HG02973 (cell line): ENCODE measurements at regions not wholly inside any gene's neighbourhood (a gene's known extent, or its start where the extent isn't known, plus 50 kb on each side); places are given as distances from the start of the nearest gene placed in this dataset.
"Not testable (repeated sequence)": the region's sequence is repeated elsewhere in the genome, so short reads cannot be mapped to it uniquely, and the experiment has no call there.

Experiments used
- ATAC-seq: cut with Tn5 transposase; IDR thresholded peaks from one replicate; pipeline ENCODE4 v1.9.1; 2021; ENCODE audit warnings: moderate library complexity; ENCODE audit not compliant: unreplicated experiment

DNA sequence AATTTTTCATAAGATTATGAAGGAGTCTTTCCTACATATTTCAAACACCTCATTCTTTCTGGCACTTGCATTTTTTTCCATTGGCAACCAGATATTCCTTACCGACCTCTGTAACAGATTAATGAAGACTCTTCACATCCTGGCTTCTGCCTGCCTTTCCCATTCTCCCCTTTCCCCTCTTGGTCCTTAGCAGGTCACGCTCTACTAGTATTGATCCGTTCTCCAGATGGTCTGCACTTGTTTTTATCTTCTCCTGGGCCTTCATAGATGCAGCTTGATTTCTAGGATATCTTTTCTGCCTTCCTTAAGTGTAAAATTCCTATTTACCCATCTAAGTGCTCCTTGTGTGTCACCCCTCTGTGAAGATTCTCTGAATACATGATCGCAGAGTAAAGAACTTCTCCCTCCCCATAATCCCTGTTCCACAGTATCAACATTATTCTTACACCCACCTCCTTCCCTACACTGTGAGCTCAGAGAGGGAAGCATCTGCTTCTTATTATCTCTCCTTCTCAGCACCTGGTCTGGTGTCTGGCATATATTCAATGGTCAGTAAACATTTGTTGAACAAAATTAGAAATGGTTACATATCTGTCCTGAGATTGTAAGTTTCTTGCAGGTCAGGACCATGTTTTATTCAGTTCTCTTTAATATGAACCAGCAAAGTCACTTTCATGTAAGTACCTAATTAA is 654.2 kb downstream of the REEP3 start:
- ATAC-seq: no peak

DNA sequence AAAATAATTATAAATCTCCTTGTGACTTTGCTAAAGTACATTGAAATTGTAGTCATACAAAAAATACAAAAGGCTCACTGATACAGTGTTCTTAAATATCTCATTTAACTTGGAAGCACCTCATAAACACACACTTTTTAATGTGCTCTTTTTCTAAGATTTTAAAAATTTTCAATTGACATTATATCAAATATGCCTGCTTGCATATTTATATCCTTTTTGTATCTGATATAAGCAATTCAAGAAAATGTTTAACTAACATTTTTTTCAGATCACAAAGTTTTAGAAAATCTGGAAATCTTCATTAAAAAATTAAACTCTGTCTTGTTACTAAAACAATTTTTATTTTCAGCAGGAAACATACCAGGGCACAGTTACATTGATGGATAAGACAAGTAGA is 661.5 kb downstream of the REEP3 start:
- ATAC-seq: no peak

DNA sequence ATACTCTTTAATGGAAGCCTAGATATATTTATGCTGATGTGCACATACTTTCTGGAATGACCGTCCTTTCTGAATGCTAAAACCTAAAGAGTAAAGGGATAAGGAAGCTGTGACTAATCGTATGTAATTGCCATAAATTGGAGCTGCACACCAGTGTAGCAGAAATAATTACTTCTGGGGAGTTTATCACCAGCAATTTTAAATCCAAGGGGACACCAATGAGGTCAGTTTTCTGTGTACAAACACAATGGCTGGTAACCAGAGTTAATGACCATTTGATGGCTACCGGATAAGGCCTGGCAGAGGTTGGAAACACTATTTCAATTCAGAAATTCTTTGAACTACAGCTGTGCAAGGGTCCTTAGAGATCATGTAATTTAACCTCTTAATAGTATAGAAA is 670.1 kb downstream of the REEP3 start:
- no peak for ATAC-seq

DNA sequence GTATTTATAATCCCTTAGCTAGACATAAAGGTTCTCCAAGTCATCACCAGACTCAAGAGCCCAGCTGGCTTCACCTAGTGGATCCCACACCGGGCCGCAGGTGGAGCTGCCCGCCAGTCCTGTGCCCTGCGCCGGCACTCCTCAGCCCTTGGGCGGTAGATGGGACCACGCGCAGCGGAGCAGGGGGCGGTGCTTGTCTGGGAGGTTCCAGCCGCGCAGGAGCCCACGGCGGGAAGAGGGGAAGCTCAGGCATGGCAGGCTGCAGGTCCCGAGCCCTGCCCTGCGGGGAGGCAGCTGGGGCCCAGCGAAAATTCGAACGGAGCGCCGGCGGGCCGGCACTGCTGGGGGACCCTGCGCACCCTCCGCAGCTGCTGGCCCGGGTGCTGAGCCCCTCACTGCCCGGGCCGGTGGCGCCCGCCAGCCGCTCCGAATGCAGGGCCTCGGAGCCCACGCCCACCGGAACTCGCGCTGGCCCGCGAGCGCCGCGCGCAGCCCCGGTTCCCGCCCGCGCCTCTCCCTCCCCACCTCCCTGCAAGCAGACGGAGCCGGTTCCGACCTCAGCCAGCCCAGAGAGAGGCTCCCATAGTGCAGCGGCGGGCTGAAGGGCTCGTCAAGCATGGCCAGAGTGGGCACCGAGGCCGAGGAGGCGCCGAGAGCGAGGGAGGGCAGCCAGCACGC is 675.6 kb downstream of the REEP3 start:
- no peak for ATAC-seq

DNA sequence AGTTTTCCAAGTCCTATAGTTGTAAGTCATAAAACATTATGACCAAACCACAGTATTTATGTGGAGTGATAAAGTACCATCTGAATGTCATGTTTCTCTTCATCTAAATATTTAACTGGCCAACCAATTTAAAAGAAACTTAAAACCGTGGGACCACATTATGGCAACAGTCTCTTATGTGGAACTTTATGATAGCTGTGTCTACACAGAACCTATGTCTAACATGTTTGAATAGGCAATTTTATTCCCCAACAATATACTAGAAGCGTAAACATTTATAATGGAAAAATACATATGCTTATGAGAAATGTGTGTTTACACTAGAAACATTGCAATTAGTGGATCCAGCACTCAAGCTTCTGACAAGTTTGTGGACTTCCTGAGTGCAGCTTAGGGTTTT is 680.7 kb downstream of the REEP3 start:
- ATAC-seq: no peak

DNA sequence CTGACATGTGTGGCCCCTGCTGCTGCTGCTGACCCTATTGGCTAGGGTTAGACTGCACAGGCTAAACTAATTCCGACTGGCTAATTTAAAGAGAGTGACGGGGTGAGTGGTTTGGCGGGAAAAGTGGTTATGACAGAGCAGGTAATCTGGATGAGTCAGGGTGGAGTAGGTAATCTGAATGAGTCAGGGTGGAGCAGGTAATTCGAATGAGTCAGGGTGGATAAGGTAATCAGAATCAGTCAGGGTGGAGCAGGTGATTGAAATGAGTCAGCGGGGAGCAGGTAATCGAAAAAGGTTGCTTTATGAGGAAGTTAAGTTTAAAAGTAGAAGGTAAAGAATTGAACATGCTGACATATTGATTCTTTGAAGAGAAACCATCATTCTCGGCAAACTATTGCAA is 683.3 kb downstream of the REEP3 start:
- ATAC-seq: not testable (repeated sequence)

DNA sequence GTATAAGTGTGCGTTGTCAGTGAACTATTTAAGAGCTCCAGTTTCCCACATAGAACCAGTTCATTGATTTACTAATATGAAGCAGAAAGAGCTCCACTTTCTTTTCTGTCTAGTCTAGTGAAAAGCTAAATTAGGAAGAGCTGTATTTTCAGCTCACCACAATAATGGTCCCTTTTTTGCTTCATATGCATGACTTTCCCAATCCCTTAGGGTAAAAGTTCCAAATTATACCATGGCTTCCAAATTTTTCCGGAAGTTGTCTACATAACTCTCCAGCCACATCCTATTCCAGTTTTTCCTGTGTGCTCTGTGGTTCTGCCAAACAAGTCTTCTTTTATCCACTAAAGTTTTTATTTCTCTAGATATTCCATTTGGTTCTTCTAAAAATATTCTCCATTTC is 685.2 kb downstream of the REEP3 start:
- ATAC-seq: no peak

DNA sequence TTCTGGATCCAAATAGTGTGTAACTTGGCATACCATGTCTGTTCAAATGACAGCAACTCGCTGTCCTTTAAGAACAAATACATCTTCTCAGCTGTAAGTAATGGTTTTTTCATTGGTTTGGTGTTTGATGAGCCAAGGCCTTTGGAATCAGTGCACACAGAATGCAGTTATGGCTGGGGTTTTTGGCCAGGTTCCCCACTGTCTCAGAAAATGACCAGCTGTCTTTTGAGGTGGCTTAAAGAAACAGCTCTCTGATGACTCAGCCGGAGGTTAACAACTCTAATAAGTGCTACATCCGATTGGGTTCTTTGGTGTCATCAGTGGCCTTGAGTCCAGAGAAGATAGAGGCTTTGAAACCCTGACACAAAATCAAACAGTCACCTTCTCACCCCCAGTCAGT is 688.4 kb downstream of the REEP3 start:
- ATAC-seq: no peak

DNA sequence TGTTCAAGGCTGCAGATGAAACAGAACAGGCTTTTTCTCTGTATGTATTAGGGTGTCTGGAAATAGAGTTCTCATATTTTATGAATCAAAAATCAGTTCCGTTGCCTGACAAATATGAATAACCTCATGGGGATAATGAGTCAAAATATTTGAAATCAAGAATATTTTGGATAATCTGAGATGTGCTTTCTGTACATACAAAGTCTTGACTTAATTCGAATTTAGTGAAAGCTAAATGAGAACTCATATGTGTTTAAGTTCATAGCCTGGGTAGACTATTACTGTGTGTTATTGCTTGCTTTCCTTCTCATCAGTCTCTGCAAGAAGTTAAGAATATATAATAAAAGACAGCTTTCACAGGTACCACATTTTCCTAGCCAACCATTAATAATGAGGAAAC is 689.0 kb downstream of the REEP3 start:
- no peak for ATAC-seq

DNA sequence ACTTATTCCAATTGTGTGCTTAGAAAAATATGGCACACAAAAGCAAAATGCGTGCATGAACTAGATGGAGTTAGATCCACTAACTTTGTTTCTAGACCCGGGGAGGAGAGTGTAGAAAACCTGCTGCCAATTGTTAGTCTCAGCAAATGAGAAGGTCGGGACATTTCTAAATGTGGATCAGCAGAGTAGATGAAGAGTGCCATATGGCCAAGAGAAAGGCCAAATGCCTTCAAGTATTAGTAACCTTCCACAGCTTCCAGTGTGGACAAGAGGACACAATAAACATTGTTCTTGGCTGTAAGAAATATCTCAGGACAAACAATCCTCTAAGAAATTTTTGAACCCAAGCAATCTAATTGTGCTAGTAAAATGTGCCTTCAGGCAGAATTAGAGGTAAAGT is 690.3 kb downstream of the REEP3 start:
- ATAC-seq: no peak

DNA sequence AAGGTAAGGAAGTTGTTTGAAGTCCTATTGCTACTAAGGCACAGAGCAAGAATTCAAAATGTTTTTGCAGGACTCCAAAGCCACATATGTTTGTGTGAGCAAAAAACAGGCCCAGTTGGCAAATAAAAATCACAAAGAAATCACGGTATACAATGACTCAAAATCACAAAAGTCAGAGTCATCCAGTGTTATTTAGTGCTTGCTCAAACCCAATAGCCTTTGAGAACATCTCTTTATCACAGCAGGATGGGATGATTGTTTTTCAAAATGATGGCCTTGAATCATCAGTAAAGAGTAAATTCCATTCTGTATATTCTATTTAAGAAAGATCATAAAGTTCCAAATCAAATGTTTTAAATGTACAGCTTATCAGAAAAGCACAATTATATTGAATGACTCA is 693.9 kb downstream of the REEP3 start:
- ATAC-seq: no peak

DNA sequence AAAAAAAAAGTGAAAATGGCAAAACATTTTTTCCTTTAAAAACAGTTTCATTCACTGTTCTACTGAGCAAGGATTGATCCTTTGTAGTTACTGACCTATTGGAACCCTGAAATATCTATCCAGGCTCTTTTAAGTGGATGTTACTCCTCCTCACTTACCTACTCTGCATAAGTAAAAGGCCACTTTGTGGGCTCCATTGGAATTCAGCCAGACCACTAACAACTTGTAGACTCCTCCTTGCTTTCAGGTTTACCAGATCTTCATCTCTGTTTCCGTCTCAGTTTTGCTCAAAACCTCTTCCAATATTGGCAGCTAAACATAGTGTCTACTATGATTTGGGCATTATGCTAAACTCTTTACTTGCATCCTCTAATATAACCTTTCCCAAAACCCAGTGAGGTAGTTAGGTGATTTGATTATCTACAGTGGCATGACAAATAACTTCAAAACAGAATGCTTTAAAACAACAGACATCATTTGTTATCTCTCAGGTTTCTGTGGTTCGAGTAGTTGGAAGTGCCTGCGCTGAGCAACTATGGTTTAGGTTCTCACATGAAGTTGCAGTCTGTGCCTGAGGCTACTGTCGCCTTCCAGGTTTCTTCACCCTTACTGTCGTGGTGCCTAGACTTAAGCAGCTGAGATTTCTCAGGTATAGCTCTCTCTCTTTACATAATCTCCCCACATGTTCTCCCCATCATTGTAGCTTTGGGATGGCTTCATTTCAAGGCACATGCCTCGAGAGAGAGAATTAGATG is 698.2 kb downstream of the REEP3 start:
- no peak for ATAC-seq

DNA sequence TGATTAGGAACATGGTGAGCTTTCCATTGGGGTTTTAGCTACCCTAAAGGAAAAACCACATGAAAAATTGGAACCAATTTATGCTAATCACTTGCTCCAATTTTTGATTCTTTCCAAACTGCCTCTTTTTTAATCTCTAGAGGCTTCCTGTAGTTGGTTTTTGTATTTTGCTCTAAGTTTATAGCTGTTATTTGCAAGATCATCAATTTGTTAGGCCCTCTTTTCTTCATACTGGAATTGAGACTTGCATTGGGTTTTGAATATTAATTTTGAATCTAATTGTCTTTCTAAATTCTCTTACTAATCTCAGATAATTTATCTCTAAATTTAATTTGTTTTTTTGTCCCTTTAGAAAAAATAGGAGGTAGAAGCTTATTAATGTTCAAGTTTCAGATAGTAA is 713.3 kb downstream of the REEP3 start:
- no peak for ATAC-seq

DNA sequence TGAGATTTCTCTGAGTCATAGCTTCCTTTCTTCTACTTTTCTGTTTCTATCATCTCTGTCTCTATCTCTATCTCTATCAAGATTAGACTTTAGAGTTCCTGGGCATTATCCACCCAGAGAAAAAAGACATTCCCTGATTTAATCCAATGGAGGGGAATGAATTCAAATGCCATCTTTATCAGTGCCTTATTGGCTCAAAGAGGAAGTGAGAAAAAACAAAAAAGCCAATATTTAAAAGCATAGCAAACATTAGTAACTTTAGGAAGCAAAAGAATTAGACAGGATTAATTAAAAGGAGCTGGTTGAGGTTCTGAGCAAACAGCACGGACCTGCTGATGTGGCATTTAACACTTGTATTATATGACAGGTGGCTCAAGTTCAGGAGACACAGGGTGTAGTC is 736.5 kb downstream of the REEP3 start:
- ATAC-seq: no peak

DNA sequence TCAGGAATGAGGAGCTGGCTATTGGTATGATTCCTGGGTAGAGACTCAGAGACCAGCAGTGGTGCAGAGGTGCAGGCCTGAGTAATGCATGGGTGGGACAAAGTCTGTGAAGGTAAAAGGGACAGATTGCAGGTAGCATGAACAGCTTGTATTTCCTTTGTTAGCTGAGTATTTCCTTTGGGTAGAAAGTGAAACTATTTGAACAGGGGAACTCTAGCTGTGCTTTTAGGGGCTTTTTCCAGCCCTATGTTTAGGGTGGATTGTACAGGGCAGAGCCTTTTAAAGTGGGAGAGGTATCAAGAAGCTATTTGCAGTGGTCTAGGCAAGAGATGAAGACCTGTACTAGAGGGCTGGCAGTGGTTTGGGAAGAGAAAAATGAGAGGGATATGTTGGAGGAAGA is 739.9 kb downstream of the REEP3 start:
- peak; percentile 76 for ATAC-seq

DNA sequence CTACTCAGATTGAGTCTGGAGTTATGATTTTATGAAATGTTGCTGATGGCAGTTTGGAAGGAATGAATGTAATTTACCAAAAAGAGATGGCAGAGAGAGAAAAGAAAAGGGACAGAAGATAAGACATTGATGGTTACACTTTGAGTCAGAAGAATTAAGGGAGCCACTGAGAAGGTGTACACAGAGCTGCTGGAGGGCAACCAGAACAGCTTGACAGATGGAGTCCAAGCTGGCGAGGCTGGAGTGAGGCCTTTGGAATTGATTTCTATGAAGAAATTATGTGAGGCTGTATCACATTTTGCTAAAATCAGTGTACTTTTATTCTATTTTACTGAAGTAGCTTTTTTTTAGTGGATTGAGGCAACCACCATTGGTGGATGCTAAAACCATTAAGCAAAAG is 740.5 kb downstream of the REEP3 start:
- no peak for ATAC-seq

DNA sequence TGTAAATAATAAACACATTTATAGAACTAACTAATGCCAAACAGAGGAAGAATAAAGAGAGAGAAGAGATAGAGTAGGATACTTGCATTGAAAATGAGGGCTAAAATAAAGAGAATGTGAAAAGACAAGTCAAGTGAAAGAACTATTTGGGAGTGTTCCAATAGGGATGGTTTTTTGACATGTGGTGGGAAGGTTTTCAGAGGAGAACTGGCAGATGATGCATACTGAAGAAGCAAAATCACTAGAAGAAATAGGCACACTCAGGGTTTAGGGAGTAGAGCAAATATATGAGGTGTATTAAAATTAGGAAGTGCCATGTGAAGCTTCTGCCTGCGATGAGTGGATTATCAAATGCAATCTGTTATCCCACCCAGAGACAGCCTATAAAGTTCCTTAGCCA is 744.8 kb downstream of the REEP3 start:
- ATAC-seq: no peak

DNA sequence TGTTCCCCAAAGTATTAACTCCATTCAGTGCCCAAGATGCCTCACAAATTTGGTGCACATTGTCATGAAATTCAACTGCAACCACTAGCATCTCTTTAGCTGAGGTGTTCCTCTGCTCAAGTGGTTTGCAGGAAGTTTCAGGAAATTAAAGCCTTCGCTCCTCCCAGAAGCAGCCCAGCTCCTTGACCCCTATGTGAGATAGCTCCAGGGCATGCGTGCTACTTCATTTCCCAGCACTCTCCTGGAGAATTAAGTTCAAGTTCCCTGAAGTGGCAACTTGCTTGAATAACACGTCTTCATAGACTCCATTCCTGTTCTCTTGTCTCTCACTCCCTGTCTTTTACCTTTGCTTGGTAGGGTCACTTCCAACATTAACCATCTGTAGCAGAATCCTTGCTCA is 750.3 kb downstream of the REEP3 start:
- ATAC-seq: no peak

DNA sequence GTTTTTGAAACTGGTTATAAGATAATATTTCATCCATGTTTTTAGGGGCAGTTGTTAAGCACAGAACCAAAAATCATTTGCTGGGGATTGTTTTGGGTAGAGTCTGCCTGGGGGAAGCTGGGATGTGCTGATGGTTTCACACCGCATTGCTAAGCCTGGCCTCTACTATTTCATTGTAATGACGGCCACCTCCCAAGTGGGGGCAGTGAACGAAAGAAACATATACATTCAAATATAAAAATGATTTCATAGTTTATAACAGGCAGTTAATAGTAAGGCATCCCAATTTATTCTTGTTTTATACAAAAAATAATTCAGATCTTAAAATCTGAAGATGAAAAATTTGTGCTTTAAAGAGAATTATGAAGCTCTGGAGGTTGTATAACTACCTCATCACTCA is 750.8 kb downstream of the REEP3 start:
- ATAC-seq: no peak

DNA sequence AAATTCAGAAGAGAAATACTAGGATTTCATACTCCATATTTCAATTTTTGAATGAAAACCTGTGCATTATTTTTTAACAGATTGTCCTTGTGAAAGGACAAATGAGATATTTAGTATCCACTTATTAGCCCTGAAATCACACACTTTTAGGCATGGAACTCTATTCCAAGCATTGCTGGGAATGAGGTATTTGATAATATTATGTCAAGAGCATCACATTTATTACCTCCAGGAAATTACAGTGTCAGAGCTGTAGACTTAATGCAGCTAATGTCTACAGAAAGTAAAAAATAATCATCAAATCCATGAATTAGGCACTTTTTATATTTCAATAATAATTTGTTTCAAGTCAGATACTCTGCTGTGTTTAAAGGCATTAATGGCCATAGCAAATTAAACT is 753.8 kb downstream of the REEP3 start:
- no peak for ATAC-seq

DNA sequence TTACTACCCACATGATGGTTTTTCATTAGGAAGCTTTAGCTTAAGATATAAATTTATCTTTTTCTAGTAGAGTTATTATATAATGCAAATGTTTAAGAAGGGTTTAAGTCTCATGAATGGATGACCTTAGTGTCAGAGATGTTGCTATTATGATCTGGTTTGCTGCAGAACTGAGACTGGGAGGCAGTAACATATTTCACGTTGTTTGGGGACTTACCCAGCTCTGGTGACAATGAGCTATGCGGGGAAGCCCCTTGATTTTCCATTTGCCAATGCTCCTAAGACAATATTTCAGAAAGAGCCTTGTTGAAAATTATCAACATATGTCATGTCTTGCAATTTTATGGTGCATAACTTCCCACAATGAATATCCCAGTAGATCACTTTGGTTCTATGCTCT is 754.6 kb downstream of the REEP3 start:
- no peak for ATAC-seq

DNA sequence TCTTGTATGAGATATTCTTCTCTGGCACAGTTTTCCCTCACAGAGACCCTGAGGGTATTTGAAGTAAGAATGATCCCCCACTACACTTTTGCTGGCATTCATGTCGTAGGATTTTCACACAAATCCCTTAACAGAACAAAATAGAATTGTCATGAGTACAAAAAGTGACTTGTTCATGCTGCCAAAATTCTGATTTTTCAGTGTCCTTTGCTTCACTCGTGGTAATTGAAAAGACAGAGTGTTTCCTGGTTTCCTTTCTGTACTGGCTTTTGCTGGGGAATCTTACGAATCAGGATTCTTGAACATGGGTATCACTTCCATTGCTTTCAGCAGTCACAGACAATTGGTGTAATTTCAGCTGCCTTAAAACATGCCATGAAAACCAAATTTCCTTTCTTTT is 756.3 kb downstream of the REEP3 start:
- ATAC-seq: no peak
